SK-N-SH (cell line): ENCODE measurements at regions not wholly inside any gene's neighbourhood (a gene's known extent, or its start where the extent isn't known, plus 50 kb on each side); places are given as distances from the start of the nearest gene placed in this dataset.

Experiments
- CTCF ChIA-PET: fragments of 300-600, 350-600 bp; formaldehyde crosslinking; extraction: SDS; loops from one replicate; lab custom pipeline; 2021; lab: Yijun Ruan, JAX
- POLR2A ChIA-PET: fragments of 350-600 bp; sonication (Branson Sonifier 250); formaldehyde crosslinking; extraction: SDS; loops from one replicate; lab custom pipeline; 2020; ENCODE audit warnings: antibody characterized with exemption, inconsistent platforms; lab: Yijun Ruan, JAX
- DNase-seq: peaks from one replicate; pipeline ENCODE4 v3.0.0; 2012
- H2AFZ ChIP-seq: fragments of 200-600 bp; sonication (generic); 2 replicates; pipeline ENCODE4 v1.8.1; 2016; ENCODE audit warnings: antibody characterized with exemption, mild to moderate bottlenecking, low read depth
- H3F3A ChIP-seq: fragments of 200-600 bp; sonication (generic); replicated peaks from 2 replicates; pipeline ENCODE3; 2016; ENCODE audit warnings: antibody characterized with exemption, mild to moderate bottlenecking; ENCODE audit not compliant: insufficient read depth
- H3K27ac ChIP-seq, 2 experiments: fragments of 200-500 bp in 1 of 2; fragments of 200-600 bp in 1 of 2; sonication (Bioruptor generic) in 1 of 2; sonication (generic), shearing (Covaris generic) in 1 of 2; 2 replicates each; pipeline versions ENCODE4 v1.5.1 to v1.6.1; 2014 to 2016; ENCODE audit warnings: low read depth in 2 of 2, inconsistent platforms in 1 of 2, low read length in 1 of 2, mild to moderate bottlenecking in 1 of 2, mixed read lengths in 1 of 2
- H3K27me3 ChIP-seq: fragments of 200-600 bp; sonication (generic), shearing (Covaris generic); 2 replicates; pipeline ENCODE4 v1.6.1; 2016; ENCODE audit warnings: mixed run types; ENCODE audit not compliant: insufficient read depth
- H3K36me3 ChIP-seq, 2 experiments: fragments of 200-500 bp in 1 of 2; fragments of 200-600 bp in 1 of 2; sonication (Bioruptor generic) in 1 of 2; sonication (generic) in 1 of 2; replicated peaks in 1 of 2; 2 replicates each; pipeline versions ENCODE3 to v1.5.1; 2014 to 2016; ENCODE audit warnings: low read length in 1 of 2, mild to moderate bottlenecking in 1 of 2; ENCODE audit not compliant: insufficient read depth in 2 of 2, control insufficient read depth in 1 of 2
- H3K4me1 ChIP-seq, 2 experiments: fragments of 200-500 bp in 1 of 2; fragments of 200-600 bp in 1 of 2; sonication (Bioruptor generic) in 1 of 2; sonication (generic), shearing (Covaris generic) in 1 of 2; 2 replicates each; pipeline versions ENCODE4 v1.5.1 to v1.6.1; 2014 to 2016; ENCODE audit warnings: low read depth in 1 of 2, low read length in 1 of 2, mixed run types in 1 of 2; ENCODE audit not compliant: insufficient read depth in 2 of 2, control insufficient read depth in 1 of 2
- H3K4me2 ChIP-seq: fragments of 200-600 bp; sonication (generic), shearing (Covaris generic); 2 replicates; pipeline ENCODE4 v1.6.1; 2017; ENCODE audit warnings: mixed run types
- H3K4me3 ChIP-seq, 2 experiments: fragments of 200-500 bp in 1 of 2; fragments of 200-600 bp in 1 of 2; sonication (Bioruptor generic) in 1 of 2; sonication (generic), shearing (Covaris generic) in 1 of 2; 2 replicates each; pipeline versions ENCODE4 v1.5.1 to v1.8.1; 2014 to 2016; ENCODE audit warnings: low read depth in 2 of 2, inconsistent platforms in 1 of 2, low read length in 1 of 2, mild to moderate bottlenecking in 1 of 2, mixed read lengths in 1 of 2, moderate library complexity in 1 of 2
- H3K79me2 ChIP-seq: fragments of 200-600 bp; sonication (generic); 2 replicates; pipeline ENCODE4 v1.8.1; 2017; ENCODE audit warnings: mild to moderate bottlenecking; ENCODE audit not compliant: insufficient read depth
- H3K9ac ChIP-seq: fragments of 200-600 bp; sonication (generic); 2 replicates; pipeline ENCODE4 v1.6.1; 2017; ENCODE audit warnings: mixed run types
- H3K9me2 ChIP-seq: fragments of 200-600 bp; sonication (generic); 2 replicates; pipeline ENCODE4 v1.6.1; 2017; ENCODE audit warnings: mixed run types
- H3K9me3 ChIP-seq: fragments of 200-600 bp; sonication (generic); 2 replicates; pipeline ENCODE4 v1.6.1; 2017; ENCODE audit warnings: mixed run types, mild to moderate bottlenecking, moderate library complexity
- H4K20me1 ChIP-seq: fragments of 200-600 bp; sonication (generic); 2 replicates; pipeline ENCODE4 v1.6.1; 2017; ENCODE audit warnings: mild to moderate bottlenecking, mixed run types; ENCODE audit not compliant: insufficient read depth
- CHD2 ChIP-seq: fragments of 150-350 bp; IDR thresholded peaks from 2 replicates; pipeline ENCODE4 v1.6.1; 2018; ENCODE audit warnings: low read length; ENCODE audit not compliant: partially characterized antibody
- ELF1 ChIP-seq: IDR thresholded peaks from 2 replicates; pipeline ENCODE4 v1.4.0; 2012
- EP300 ChIP-seq, 2 experiments: IDR thresholded peaks; 2 replicates each; pipeline versions ENCODE4 v1.4.0 to v1.6.1; 2012; ENCODE audit warnings: borderline replicate concordance in 1 of 2, low read depth in 1 of 2, low read length in 1 of 2
- FOSL2 ChIP-seq: IDR thresholded peaks from 2 replicates; pipeline ENCODE4 v1.4.0; 2012; ENCODE audit warnings: low read depth, mild to moderate bottlenecking, moderate library complexity, borderline replicate concordance
- FOXJ3 ChIP-seq: sonication (generic); formaldehyde crosslinking; IDR thresholded peaks from 2 replicates; pipeline ENCODE4 v1.5.1; 2020; ENCODE audit warnings: mild to moderate bottlenecking, missing genetic modification reagents
- JUND ChIP-seq: IDR thresholded peaks from 2 replicates; pipeline ENCODE4 v1.4.0; 2012
- MXI1 ChIP-seq: IDR thresholded peaks from 2 replicates; pipeline ENCODE4 v1.6.1; 2012; ENCODE audit warnings: mild to moderate bottlenecking, low read depth, low read length, improper control_type of control experiment
- RAD21 ChIP-seq: IDR thresholded peaks from 2 replicates; pipeline ENCODE4 v1.6.1; 2012; ENCODE audit warnings: mild to moderate bottlenecking, low read length
- RCOR1 ChIP-seq: fragments of 150-350 bp; IDR thresholded peaks from 2 replicates; pipeline ENCODE4 v1.6.1; 2017; ENCODE audit warnings: antibody characterized with exemption, low read length
- TEAD4 ChIP-seq: IDR thresholded peaks from 2 replicates; pipeline ENCODE4 v1.4.0; 2012; ENCODE audit warnings: mild to moderate bottlenecking, borderline replicate concordance; ENCODE audit not compliant: insufficient read depth
- YY1 ChIP-seq: IDR thresholded peaks from 2 replicates; pipeline ENCODE4 v1.4.0; 2012; ENCODE audit warnings: low read depth, mild to moderate bottlenecking
- ZBTB33 ChIP-seq: IDR thresholded peaks from 2 replicates; pipeline ENCODE4 v1.4.0; 2012; ENCODE audit warnings: low read depth, borderline replicate concordance
- WGBS: methylation state at CpG from one replicate; pipeline ENCODE4 v1.1.6; 2017; ENCODE audit warnings: low lambda C conversion rate; 5-methylcytosine and 5-hydroxymethylcytosine counted together

- TF ChIP-seq EP300 (IDR thresholded peaks at IDR 0.05; ENCODE audit: borderline replicate concordance in 1 of 2, low read depth in 1 of 2, low read length in 1 of 2) (no peak), ELF1 (no peak), FOSL2 (no peak), TEAD4 (no peak)
Observed at GRCh38 chr2:13212115-13212514, 495.4 kb downstream of the TRIB2 start (continued).

DNA sequence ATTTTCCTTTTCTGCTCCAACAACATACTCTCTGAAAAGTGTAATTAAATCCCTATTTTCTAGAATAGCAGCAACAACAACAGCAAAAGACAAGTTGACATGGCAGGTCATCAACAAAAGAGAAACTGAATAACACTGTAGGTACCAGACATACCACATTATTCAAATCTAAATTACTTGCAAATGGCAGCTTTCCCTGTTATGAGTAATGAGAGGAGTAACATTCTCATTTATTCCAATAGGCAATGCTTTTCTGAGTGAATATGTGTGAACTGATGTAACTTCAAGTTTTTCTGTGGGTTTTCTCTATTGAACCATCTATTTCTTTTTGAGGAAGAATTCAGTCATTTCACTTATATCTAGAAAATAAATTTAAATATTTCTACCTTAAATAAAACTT lies 501.5 kb downstream of the TRIB2 start:
- Histone ChIP-seq H3K4me2 (no peak overlapping the region), H3K4me1 (no peaks in the 10 kb centered on the region), H3K9me3 (no peaks in the 10 kb centered on the region), H3K79me2 (no peaks in the 10 kb centered on the region), H2AFZ (no peak overlapping the region), H4K20me1 (no peaks in the 10 kb centered on the region), H3K9me2 (no peaks in the 10 kb centered on the region), H3K27me3 (no peaks in the 10 kb centered on the region), H3K9ac (no peak overlapping the region), H3K4me3 (no peak overlapping the region), H3K36me3 (no peaks in the 10 kb centered on the region), H3F3A (no peaks in the 10 kb centered on the region), H3K27ac (no peak overlapping the region)
- no peak for TF ChIP-seq ZBTB33
- TF ChIP-seq EP300 (IDR thresholded peaks at IDR 0.05; ENCODE audit: borderline replicate concordance in 1 of 2, low read depth in 1 of 2, low read length in 1 of 2) = no peak
- no peak for TF ChIP-seq JUND
- no peak for TF ChIP-seq FOXJ3
- TF ChIP-seq RAD21 = no peak
- CTCF ChIA-PET = no interaction called here
- DNase-seq = no peak
- POLR2A ChIA-PET = no interaction called here

GRCh38 chr2:13227578-13227977 lies 510.8 kb downstream of the TRIB2 start:
- H3K4me1 ChIP-seq = no peaks in the 10 kb centered on the region; a peak in 1 of 4 replicates
- TF ChIP-seq YY1 (no peak), ZBTB33 (no peak), MXI1 (no peak), RCOR1 (no peak), CHD2 (no peak)
- TF ChIP-seq, all 33 proteins: peak for 0
- H3K9me3 ChIP-seq = no peaks in the 10 kb centered on the region

More at GRCh38 chr2:13227578-13227977, 510.8 kb downstream of the TRIB2 start:
- Histone ChIP-seq H3F3A (peaks cover 4% of the 10 kb centered on the region), H3K9me2 (no peaks in the 10 kb centered on the region), H4K20me1 (no peaks in the 10 kb centered on the region), H3K36me3 (no peaks in the 10 kb centered on the region), H3K27ac (no peak overlapping the region), H2AFZ (no peak overlapping the region), H3K4me2 (no peak overlapping the region), H3K79me2 (no peaks in the 10 kb centered on the region), H3K9ac (no peak overlapping the region), H3K4me3 (no peak overlapping the region), H3K27me3 (no peaks in the 10 kb centered on the region)
- DNase-seq = no peak
- WGBS = 35% methylated on average over 5 of the region's 5 CpGs
- POLR2A ChIA-PET = no interaction called here
- CTCF ChIA-PET = no interaction called here
